ENCODE measurements at regions not wholly inside any gene's neighbourhood (a gene's known extent, or its start where the extent isn't known, plus 50 kb on each side); places are given as distances from the start of the nearest gene placed in this dataset.
"Not testable (repeated sequence)": the region's sequence is repeated elsewhere in the genome, so short reads cannot be mapped to it uniquely, and the experiment has no call there.

DNA sequence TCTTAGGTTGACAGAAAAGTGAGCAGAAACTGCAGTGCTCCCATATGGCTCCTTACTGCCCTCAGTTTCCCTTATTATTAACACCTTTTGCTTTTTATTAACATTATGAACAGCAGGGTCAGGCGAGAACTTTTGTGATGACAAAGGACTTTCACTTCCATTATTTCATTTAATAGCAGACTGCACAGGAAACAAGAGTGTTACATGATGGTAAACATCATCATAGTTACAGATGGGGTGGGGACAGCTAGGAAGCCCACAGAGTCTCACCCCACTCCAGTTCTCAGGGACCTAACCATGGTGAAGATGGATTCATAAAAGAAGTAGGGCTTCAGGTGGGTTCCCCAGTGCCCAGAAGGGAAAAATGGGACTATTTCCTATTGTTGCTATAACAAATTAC is 110.1 kb upstream of the PELI2 start:
- H3K9ac ChIP-seq (ENCODE audit: insufficient read depth in 1 of 2, low read length in 2 of 2) = no peak overlapping the region
- H3K27me3 ChIP-seq (ENCODE audit: control insufficient read depth in 3 of 3, insufficient read depth in 3 of 3, low read length in 2 of 3) = no peaks in the 10 kb centered on the region
- no peak overlapping the region for H3K4me3 ChIP-seq
- H3K4me1 ChIP-seq (ENCODE audit: control insufficient read depth in 5 of 5, insufficient read depth in 5 of 5, low read length in 5 of 5) = peaks cover 0 to 10% (median 2%) of the 10 kb centered on the region in 5 donors
- H3K36me3 ChIP-seq (ENCODE audit: control insufficient read depth in 4 of 4, insufficient read depth in 4 of 4, low read length in 4 of 4) = no peaks in the 10 kb centered on the region
- H3K9me3 ChIP-seq (ENCODE audit: control insufficient read depth in 4 of 4, insufficient read depth in 3 of 4, low read length in 3 of 4) = peaks cover 0 to 4% (median 2%) of the 10 kb centered on the region in 4 donors
- TF ChIP-seq, protein P1, sequence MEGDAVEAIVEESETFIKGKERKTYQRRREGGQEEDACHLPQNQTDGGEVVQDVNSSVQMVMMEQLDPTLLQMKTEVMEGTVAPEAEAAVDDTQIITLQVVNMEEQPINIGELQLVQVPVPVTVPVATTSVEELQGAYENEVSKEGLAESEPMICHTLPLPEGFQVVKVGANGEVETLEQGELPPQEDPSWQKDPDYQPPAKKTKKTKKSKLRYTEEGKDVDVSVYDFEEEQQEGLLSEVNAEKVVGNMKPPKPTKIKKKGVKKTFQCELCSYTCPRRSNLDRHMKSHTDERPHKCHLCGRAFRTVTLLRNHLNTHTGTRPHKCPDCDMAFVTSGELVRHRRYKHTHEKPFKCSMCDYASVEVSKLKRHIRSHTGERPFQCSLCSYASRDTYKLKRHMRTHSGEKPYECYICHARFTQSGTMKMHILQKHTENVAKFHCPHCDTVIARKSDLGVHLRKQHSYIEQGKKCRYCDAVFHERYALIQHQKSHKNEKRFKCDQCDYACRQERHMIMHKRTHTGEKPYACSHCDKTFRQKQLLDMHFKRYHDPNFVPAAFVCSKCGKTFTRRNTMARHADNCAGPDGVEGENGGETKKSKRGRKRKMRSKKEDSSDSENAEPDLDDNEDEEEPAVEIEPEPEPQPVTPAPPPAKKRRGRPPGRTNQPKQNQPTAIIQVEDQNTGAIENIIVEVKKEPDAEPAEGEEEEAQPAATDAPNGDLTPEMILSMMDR (IDR thresholded peaks at IDR 0.05; ENCODE audit: control extremely low read depth, extremely low read depth) = no peak
- no peak for DNase-seq
- WGBS, 2 donors = 53 to 59% methylated on average over 1 of the region's 1 CpG
- no peak overlapping the region for H3K27ac ChIP-seq (ENCODE audit: low read depth in 1 of 2, low read length in 1 of 2)
- ATAC-seq (ENCODE audit: insufficient read depth, low FRiP score) = no peak

DNA sequence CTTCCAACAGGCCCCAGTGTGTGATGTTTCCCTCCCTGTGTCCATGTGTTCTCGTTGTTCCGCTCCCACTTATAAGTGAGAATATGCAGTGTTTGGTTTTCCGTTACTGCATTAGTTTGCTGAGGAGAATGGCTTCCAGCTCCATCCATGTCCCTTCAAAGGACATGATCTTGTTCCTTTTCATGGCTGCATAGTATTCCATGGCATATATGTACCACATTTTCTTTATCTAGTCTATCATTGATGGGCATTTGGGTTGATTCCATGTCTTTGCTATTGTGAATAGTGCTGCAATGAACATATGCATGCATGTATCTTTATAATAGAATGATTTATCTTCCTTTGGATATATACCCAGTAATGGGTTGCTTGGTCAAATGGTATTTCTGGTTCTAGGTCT is 109.5 kb upstream of the PELI2 start:
- H3K27me3 ChIP-seq (ENCODE audit: control insufficient read depth in 3 of 3, insufficient read depth in 3 of 3, low read length in 2 of 3) = not testable (repeated sequence)

DNA sequence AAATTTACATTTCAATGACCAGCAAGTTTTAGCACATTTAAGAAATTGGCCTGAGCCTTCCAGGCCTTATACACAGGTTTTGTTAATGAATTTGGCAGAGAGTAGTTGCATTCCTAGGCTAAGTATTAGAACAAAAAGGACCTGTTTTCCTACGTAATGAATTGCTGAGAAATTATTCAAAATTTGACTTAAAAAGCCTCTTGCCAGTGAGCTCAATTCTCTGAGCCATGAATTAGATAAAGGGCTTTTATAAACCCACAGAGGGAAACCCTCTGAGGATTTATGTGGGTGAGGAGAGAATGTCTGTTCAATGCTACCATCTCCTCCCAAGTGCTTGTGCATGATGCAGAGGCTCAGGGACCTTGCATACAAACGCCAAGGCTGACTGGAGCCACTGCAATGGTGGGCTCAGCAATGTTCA is 94.5 kb upstream of the PELI2 start:
- Histone ChIP-seq H3K9me3 (ENCODE audit: control insufficient read depth in 4 of 4, insufficient read depth in 3 of 4, low read length in 3 of 4) (peaks cover 0 to 2% (median under 1%) of the 10 kb centered on the region in 4 donors), H3K36me3 (ENCODE audit: control insufficient read depth in 4 of 4, insufficient read depth in 4 of 4, low read length in 4 of 4) (no peaks in the 10 kb centered on the region), H3K27me3 (ENCODE audit: control insufficient read depth in 3 of 3, insufficient read depth in 3 of 3, low read length in 2 of 3) (no peaks in the 10 kb centered on the region), H3K4me3 (no peak overlapping the region), H3K27ac (ENCODE audit: low read depth in 1 of 2, low read length in 1 of 2) (no peak overlapping the region), H3K9ac (ENCODE audit: insufficient read depth in 1 of 2, low read length in 2 of 2) (no peak overlapping the region), H3K4me1 (ENCODE audit: control insufficient read depth in 5 of 5, insufficient read depth in 5 of 5, low read length in 5 of 5) (peaks cover 0 to 3% (median 0%) of the 10 kb centered on the region in 5 donors)
- 88% methylated on average over 2 of the region's 2 CpGs for WGBS, 2 donors
- DNase-seq (no peak), ATAC-seq (ENCODE audit: insufficient read depth, low FRiP score) (no peak)
- TF ChIP-seq, protein P1 (IDR thresholded peaks at IDR 0.05; ENCODE audit: control extremely low read depth, extremely low read depth) = no peak

More for the DNA sequence above, 109.5 kb upstream of the PELI2 start:
- H3K9me3 ChIP-seq (ENCODE audit: control insufficient read depth in 4 of 4, insufficient read depth in 3 of 4, low read length in 3 of 4); DNase-seq; H3K4me1 ChIP-seq (ENCODE audit: control insufficient read depth in 5 of 5, insufficient read depth in 5 of 5, low read length in 5 of 5); H3K9ac ChIP-seq (ENCODE audit: insufficient read depth in 1 of 2, low read length in 2 of 2); ATAC-seq (ENCODE audit: insufficient read depth, low FRiP score); H3K4me3 ChIP-seq; H3K27ac ChIP-seq (ENCODE audit: low read depth in 1 of 2, low read length in 1 of 2); H3K36me3 ChIP-seq (ENCODE audit: control insufficient read depth in 4 of 4, insufficient read depth in 4 of 4, low read length in 4 of 4): not testable (repeated sequence)
- WGBS, 2 donors = 80 to 92% methylated on average over 3 of the region's 3 CpGs

DNA sequence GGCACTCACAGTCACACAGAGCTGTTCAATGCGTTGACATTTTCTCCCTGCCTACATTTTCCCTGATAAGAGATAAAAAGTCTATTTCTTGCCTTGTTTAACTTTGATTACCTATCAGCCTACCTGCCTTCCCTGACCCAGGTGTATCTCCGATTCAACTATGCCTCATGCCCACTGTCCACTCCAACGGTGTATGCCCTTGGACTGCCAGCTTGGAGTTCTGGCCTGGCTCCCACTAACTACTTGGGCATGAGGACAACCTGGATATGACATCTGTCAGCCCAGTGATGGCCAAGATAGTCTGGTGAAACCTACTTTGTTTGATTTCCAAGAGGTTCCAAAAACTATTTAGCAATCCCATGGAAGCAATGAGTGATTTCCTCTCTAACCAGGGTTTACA is 93.0 kb upstream of the PELI2 start:
- TF ChIP-seq, protein P1 (IDR thresholded peaks at IDR 0.05; ENCODE audit: control extremely low read depth, extremely low read depth) = no peak
- Histone ChIP-seq H3K9me3 (ENCODE audit: control insufficient read depth in 4 of 4, insufficient read depth in 3 of 4, low read length in 3 of 4) (peaks cover 0 to 1% (median under 1%) of the 10 kb centered on the region in 4 donors), H3K4me3 (no peak overlapping the region), H3K4me1 (ENCODE audit: control insufficient read depth in 5 of 5, insufficient read depth in 5 of 5, low read length in 5 of 5) (peaks cover 0 to 3% (median 0%) of the 10 kb centered on the region in 5 donors), H3K9ac (ENCODE audit: insufficient read depth in 1 of 2, low read length in 2 of 2) (no peak overlapping the region), H3K27ac (ENCODE audit: low read depth in 1 of 2, low read length in 1 of 2) (no peak overlapping the region), H3K27me3 (ENCODE audit: control insufficient read depth in 3 of 3, insufficient read depth in 3 of 3, low read length in 2 of 3) (no peaks in the 10 kb centered on the region), H3K36me3 (ENCODE audit: control insufficient read depth in 4 of 4, insufficient read depth in 4 of 4, low read length in 4 of 4) (no peaks in the 10 kb centered on the region)
- WGBS, 2 donors = 82 to 88% methylated on average over 3 of the region's 3 CpGs
- ATAC-seq (ENCODE audit: insufficient read depth, low FRiP score) (no peak), DNase-seq (no peak)

Measured in lung (tissue), 11 donors.